RKO (cell line): ENCODE measurements at regions not wholly inside any gene's neighbourhood (a gene's known extent, or its start where the extent isn't known, plus 50 kb on each side); places are given as distances from the start of the nearest gene placed in this dataset.

Experiments used
- DNase-seq: peaks from one replicate; pipeline ENCODE4 v3.0.0-alpha.2; 2016; ENCODE audit warnings: low spot score

DNA sequence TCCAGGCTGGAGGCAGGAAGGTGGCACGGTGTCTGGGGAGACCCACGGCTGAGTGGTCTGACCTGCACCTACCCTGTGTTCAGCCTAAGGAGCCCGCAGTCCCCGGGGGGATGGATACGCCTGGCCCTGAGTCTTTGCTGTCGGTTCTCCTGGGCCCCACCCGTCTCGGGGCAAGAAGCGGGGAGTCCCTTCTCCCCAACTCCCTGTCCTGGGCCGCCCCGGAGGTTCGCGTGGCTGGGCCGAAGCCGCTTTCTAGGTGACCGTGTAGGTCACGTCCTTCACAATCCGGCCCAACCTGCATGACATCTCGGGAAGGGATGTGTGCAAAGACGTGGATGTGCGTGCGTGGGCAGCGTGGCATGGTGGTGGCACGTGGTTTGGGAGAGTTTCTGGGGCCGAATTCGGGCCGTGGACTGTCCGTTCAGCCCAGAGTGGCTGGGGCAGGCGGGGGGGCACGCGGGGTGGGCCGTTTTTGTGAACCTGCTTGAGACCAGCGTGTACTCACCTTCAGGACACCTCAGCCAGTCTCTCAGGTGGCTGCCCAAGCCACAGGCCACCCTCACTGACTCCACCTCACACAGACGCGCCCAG is 103.3 kb downstream of the PTPRS start:
- DNase-seq, result no peak

DNA sequence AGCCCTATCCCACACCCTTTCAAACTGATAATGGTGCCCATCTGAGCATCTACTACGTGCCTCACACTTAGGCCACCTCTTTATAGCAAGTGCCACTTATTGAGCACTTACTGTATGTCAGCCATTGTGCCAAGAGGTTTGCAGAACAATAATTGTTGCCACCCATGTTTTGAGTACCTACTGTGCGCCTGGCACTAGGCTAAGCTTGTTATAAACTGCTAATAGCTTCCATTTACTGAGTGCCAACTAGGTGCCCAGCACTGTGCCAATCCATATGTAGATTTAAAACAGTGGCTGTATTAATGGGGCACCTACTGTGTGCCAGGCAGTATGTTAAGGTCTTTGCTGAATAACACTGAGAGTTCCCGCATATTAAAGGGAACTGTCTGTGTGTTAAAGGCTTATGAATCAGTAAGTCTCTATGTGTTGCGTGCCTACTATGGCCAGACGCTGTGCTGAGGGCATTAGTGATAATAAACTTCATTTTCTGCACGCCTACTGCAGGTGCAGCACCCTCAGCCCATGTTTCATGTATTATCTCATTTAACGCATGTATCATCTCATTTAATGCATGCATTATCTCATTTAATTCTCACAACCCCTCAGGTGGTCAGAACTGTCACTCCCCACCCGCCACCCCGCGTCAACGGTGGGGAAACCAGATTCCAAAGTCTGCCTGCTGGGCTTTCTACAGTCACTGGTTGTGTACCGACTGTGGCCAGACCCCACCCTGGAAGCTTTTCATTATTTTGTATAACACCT is 105.0 kb downstream of the PTPRS start:
- no peak for DNase-seq

DNA sequence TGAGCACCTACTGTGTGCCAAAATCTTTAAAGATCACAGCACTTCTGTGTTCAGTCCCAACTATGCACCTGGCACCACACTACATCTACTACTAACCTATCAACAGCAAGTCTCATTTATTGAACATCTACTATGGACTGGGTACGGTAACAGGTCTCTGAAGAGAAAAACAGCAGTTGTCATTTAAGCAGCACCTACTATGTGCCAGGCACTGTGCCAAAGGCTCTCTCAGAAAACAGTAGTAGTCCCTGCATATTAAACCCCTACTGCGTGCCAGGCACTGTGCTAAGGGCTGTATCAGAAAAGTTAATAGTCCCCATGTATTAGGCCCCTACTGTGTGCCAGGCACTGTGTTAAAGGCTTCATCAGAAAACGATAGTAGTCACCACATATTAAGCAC is 106.2 kb downstream of the PTPRS start:
- DNase-seq, result no peak

DNA sequence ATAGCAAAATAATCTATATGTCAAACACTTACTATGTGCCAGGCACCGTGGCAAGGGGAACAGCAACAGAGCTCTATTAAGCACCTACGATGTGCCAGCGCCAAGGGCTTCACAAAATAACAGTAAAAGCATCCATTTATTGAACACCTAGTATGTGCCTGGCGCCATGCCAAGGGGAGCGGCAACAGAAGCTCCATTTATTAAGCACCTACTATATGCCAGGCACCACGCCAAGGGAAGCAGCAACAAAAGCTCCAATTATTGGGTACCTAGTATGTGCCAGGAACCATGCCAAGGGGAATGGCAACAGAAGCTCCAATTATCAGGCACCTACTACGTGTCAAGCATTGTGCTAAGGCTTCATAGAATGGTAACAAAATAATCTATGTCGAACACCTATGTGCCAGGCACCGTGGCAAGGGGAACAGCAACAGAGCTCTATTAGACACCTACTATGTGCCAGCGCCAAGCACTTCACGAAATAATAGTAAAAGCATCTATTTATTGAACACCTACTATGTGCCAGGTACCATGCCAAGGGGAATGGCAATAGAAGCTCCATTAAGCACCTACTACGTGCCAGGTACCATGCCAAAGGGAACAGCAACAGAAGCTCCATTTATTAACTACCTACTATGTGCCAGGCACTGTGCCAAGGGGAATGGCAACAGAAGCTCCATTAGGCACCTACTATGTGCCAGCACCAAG is 107.7 kb downstream of the PTPRS start:
- no peak for DNase-seq

DNA sequence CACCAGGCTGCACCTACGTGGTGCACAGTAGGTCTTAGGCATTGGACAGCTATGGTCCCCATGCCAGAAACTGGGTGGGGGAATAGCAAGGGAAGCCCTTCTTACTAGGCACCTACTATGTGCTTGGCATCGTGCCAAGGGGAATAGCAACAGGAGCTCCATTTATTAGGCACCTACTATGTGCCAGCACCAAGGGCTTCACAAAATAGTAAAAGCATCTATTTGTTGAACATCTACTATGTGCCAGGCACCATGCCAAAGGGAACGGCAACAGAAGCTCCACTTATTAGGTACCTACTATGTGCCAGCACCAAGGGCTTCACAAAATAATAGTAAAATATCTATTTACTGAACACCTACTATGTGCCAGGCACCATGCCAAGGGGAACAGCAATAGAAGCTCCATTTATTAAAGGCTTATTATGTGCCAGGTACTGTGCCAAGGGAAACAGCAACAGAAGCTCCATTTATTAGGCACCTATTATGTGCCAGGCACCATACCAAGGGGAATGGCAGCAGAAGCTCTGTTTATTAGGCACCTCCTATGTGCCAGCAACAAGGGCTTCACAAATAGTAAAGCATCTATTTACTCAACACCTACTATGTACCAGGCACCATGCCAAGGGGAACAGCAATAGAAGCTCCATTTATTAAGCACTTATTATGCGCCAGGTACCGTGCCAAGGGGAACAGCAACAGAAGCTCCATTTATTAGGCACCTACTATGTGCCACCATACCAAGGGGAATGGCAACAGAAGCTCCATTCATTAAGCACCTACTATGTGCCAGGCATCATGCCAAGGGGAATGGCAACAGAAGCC is 108.5 kb downstream of the PTPRS start:
- no peak for DNase-seq

DNA sequence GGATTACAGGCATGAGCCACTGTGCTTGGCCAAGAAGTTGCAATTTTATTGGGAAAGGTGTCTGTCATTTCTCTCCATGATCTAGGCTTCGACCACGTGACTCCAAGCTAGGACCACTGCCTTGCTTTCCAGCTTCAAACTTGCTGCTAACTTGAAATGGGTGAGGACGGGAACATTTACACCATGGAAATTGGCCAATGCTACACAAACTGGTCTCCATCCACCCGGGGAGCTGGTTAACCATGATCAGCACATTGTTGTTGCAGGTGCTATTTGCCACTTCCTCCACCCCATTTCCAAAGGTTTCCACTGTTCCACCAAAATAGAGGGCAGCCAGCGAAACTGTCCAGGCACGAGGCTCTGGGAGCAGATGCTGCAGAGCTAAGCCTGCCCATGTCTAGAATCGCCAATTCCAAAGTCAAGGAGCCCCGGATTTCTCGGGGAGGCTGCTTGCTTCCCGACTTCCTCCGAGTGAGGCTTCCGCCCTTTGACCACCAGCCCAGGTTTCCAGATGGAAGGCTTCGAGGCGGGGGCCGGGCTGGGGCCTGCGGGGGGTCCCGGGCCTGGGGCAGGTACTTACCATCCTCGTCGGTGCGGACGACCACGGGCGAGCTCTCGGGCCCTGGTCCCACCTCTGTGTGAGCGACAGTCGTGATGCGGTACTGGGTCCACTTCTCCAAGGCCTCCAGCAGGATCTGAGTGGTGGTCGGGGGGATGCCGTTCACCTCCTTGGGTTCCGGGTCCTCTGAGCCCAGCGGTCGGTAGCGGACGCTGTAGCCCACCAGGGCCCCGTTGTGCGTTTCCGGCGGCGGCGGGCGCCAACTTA is 109.7 kb downstream of the PTPRS start:
- no peak for DNase-seq

DNA sequence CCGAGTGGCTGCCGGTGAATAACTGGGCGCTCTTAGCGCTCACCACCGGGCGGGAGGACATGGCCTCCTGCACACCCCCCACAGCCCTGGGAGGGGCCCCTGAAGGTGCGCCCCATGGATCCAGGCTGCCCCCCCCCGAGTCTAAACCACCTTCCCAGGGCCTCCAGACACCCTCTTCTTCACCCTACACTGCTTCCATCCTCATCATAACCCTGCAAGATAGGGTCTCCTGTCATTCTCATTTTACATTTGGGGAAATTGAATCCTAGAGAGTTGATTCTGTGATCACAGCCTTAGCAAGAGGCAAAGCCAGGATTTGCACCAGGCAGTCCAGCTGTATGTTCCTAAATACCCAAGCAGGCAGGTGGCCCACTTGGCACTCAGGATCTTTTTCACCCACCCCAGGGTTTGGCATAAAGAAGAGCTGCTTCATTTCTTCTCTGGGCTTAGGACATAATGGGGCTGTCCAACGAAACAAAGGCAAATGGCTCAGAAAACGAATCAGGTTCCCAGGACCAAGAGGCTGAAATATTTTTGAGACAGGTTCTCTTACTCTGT is 110.8 kb downstream of the PTPRS start:
- no peak for DNase-seq

DNA sequence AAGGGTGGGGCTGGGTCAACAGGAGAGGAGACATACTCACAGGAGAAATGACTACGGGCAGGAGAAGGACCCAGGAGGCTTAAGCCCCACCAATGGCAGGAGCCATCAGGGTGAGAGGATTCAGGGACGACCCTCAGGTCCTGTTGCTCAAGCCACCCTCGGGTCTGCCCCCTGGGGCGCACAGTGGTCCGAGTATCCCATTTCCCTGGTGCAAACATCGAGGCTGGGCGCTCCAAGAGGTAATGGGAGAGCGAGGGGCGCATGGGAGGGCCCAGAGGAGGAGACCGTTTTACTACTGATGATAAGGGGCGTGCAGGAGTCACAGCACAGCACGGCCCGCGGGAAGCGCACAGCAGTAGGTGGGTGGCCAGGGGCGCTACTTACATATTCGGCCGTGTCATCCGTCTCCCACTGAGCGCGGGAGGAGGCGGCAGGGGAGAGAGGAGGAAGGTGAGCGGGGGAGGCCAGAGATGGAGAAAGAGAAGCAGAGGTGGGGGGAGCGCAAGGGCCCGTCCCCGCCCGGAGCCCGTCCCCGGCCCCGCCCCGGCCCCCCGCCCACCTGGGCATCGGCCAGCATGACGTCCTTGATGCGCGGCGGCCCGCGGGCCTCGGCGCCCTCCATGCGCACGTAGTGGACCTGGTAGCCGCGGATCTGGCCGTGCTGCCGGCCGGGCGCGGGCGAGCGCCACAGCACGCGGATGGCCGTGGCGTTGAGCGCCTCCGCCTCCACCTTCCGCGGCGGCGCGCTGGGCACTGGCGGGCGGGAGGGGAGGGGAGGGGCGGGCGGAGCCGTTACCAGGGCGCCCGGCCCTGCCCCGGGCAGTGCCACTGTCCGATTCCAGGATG is 111.5 kb downstream of the PTPRS start:
- no peak for DNase-seq

DNA sequence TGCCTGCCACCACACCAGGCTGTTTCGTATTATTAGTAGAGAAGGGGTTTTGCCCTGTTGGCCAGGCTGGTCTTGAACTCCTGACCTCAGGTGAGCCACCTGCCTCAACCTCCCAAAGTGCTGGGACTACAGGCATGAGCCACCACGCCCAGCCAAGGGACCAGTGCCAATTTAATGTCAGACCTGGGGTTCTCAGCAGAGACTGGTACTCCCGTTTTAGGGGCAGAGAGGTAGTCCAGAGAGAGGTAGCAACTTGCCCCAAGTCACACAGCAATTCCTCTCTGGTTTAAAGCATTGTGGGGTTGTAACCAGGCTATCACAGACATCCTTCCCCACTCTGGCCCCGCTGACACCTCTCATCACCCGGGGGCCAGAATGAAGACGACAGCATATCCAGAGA is 112.1 kb downstream of the PTPRS start:
- no peak for DNase-seq

DNA sequence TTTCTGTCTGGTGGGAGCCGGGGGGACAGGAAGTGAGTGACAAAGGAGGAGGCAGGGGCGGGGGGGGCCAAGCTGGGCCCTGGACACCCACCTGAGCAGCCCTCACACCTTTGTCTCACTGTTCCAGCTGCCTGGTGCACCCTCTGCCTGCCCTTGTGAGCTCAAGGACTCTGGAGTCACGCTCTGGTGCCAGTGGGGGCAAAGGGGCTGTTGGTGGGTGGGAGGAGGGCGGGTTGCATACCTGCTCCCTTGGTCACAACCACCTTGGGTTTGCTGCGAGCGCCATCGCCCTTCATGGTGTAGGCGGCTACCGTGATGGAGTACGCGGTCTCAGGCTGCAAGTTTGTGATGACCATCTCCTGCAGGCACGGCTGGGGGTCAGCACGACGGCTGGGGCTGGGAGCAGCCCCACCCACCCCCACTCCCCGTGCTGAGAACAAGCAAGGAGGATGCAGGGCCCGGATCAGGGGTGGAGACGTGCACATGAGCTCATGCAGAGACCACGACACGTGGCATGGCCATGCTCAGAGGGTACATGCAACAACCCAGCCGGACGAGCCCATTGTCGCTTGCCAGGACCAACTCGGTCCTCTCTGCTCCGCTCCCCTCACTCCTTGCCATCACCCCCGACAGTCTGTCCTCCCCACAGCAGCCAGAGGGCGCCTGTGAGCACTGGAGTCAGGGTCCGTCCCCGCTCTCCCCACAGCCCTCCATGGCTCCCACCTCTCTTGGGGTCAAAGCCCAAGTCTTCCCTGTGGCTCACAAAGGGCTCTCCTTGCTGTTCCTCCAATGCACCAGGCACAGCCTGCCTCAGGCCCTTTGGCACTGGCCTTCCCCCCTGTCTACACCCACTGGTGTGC is 114.9 kb downstream of the PTPRS start:
- no peak for DNase-seq

DNA sequence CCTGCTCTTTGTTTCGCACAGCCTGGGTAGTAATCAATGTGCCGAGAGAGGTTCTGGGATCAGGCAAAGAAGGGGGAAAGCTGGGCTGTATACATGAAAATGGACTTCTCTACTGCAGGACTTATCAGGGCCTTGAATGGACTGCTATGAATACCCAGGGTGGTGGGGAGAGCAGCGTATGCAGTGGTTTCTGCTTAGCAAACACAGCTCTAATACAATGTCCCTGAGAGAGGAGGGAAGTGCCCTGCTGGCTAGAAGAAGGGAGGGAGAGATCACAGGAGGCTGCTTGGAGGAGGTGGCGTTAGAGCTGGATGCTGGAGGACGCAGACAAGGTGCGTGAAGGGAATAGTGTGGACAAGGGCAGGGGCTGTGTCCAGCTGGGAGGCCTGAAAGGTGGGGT is 116.1 kb downstream of the PTPRS start:
- DNase-seq, result no peak

DNA sequence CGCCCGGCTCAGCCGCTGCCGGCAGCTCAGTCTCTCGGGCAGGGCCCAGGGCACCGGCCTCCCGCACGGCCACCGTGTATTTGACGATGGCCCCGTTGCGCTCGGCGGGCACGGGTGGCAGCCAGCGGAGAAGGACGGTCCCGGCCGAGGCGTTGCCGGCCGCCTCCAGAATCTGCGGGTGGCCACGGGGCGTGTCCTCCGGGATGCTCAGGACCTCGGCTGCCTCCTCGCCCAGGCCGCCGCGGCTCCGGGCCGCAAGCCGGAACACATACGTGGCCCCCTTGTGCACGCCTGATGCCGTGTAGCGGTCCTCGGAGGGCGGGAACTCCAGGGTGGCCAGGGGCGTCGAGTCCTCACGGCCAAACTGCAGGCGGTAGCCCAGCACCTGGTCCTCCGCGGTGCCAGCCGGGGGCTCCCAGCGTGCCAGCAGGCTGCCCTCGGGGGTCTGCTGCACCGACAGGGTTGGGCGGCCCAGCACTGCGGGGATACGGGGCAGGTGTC is 117.7 kb downstream of the PTPRS start:
- no peak for DNase-seq

DNA sequence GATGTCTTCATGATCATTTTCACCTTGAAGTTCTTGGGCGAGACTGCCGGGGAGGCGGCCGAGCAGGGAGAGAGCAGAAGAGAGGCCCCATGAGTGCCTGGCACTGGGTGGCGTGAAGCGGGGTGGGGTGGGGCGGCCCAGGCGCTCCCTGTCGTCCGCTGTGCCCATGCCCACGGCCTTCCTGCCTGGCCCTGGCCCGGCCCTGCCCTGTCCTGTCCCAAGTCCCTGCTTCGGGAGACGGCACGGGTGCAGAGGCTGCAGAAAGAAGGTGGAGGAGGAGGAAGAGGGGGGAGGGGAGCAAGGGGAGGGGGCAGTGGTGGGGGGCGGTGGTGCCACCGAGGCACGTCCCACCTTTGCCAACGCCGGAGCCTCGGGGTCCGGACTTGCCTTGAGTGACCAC is 118.4 kb downstream of the PTPRS start:
- no peak for DNase-seq

DNA sequence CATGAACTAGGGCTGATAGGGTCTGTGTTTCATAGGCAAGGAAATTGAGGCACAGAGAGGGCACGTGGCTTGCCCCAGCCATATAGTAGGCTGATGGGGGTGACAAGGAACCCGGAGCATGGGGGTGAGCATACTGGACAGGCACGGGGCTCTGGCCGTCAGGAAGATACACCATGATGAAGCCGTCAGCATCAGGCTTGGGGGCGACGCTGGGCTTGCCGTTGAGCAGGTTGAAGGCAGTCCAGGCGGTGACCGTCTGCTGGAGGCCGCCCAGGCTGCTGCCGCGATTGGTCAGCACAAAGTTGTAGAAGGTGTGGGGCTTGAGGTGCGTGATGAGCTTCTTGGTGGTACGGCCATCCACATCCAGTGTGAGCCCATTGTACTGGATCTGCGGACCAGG is 119.7 kb downstream of the PTPRS start:
- DNase-seq, result no peak

DNA sequence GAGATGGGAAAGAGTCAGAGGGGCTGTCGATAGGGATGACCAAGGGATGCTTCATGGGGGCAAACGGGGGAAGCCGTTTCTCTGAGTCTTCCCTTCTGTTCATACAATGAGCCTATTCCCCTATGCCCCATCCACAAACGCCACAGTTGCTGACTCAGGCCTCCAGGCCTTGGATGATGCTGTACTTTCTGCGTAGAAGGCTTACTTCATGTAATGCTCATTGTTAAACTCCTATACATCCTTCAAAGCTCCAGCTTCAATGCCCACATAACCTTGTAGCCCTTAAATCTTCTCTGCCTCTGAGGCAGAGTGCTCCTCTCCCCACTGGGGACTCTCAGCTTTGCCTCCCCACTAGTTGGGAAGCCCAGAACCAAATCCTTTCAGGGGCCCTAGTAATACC is 120.3 kb downstream of the PTPRS start:
- no peak for DNase-seq

DNA sequence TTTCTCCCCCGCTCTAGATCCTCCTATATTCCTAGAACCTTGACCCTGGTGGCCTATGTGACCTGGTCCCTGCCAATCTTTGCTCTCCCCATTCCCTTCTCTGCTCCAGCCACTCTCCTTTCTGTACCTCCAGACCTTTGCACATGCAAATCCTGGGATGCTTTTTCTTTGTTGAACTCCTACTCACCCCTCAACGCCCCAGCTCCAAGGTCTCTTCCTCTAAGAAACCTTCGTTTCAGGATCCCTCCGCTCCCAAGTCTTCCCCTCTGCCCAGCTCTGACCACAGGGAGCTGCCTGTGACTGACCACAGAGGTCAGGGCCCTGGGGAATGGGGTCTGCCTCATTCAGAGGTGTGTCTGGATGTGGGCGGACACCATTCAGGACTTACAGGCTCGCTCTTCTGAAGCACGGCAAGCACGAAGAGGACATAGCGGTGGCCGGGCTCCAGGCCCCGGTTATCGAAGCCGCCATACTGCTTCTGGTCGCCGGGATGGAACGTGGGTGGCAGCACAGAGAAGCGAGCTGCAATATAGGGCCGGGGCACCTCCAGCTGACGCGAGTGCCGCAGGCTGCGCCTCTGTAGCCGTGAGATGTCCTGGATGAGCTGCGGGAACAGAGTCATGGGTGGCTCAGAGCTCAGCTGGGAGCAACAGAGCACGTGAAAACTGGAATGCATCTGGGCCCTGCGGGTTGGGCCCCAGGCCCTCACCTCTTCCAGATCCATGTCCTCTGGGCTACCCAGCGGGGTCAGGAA is 120.9 kb downstream of the PTPRS start:
- no peak for DNase-seq

DNA sequence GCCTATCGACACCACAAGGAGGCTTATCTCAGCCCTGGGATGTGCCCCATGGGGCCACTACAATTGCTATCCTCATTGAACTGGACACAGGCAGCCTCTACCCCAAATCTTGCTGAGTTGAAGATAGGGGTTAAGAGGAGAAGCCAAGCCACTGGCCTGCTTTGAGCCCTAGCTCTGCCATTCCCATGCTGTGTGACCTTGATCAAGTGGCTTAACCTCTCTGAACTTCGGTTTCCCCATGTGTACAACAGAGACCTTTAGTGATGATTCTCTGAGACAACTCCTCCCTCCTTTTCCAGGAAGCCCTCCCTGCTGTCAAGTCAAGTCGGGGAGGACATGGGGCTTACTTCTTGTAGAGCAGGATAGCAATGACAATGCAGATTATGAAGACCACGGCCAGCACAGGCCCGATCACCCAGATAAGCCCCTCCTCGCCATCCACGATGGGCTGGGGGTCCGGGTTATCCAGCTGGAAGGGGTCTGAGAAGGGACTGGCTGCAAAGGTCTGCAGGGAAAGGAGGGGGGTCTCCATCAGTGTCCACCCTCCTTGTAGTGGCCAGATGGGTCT is 121.6 kb downstream of the PTPRS start:
- no peak for DNase-seq

DNA sequence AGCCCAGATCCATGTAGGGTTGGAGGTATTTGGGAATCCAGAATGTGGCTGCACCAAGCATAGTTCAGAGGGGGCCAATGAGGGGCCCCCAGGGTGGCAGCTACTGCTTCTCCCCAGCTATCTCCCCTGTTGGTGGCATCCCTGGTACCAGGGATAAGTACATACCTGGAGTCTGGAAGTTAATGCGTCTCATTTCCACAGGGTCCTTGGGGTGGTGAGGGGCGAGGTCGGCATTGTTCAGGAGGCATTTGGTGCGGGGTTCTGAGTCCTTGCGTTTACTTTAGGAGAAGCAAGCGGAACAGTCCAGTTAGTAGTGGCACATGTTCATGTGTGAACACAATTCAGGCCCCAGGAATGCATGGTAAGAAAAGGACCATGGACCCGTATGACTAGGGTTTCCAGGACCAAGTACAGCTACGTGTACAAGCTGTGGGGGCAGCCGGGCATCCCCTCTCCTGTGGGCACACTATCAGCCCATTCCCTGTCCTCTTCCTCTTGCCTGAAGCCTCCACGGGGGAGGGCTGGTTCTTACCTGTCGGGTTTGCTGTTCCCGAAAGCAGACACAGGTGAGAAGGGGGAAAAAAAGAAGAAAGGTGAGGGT is 122.3 kb downstream of the PTPRS start:
- DNase-seq, result no peak
